ENCODE measurements at regions not wholly inside any gene's neighbourhood (a gene's known extent, or its start where the extent isn't known, plus 50 kb on each side); places are given as distances from the start of the nearest gene placed in this dataset.

DNA sequence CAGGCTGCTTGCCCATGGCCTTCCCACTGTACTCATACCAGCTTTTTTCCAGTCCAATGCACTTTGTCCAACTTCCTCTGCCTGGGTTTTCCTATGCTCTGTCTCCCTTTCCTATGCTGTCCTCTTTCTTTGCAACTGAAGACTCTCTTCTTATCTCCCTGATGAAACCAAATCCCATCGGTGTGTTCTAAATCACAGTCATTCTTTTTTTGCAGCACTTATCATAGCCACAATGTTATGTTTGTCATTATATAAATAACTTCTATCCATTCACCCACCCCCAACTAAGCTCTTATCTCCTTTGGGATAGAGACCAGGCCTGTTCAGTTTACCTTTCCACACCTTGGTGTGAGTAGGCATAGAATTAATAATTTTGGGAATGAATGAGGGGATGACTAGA, 121.0 kb downstream of the GPX5 start:
- TF ChIP-seq, protein P1, sequence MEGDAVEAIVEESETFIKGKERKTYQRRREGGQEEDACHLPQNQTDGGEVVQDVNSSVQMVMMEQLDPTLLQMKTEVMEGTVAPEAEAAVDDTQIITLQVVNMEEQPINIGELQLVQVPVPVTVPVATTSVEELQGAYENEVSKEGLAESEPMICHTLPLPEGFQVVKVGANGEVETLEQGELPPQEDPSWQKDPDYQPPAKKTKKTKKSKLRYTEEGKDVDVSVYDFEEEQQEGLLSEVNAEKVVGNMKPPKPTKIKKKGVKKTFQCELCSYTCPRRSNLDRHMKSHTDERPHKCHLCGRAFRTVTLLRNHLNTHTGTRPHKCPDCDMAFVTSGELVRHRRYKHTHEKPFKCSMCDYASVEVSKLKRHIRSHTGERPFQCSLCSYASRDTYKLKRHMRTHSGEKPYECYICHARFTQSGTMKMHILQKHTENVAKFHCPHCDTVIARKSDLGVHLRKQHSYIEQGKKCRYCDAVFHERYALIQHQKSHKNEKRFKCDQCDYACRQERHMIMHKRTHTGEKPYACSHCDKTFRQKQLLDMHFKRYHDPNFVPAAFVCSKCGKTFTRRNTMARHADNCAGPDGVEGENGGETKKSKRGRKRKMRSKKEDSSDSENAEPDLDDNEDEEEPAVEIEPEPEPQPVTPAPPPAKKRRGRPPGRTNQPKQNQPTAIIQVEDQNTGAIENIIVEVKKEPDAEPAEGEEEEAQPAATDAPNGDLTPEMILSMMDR (IDR thresholded peaks at IDR 0.05; ENCODE audit: poor library complexity) = no peak
- TF ChIP-seq EZH2 (IDR thresholded peaks at IDR 0.05; ENCODE audit: borderline replicate concordance) (no peak), EZH2phosphoT487 (IDR thresholded peaks at IDR 0.05; ENCODE audit: low read depth, severe bottlenecking, unreplicated experiment) (no peak)

All from hepatocyte (in vitro differentiated cells).